Suppressor macrophage treated with lipopolysaccharide for 1 hour (primary cell): ENCODE measurements at regions not wholly inside any gene's neighbourhood (a gene's known extent, or its start where the extent isn't known, plus 50 kb on each side); places are given as distances from the start of the nearest gene placed in this dataset.
"Not testable (repeated sequence)": the region's sequence is repeated elsewhere in the genome, so short reads cannot be mapped to it uniquely, and the experiment has no call there.

Experiments used
- DNase-seq, 3 donors: peaks; one replicate each; pipeline ENCODE4 v3.0.0-alpha.2; 2020 to 2022

- no peak for DNase-seq
Measured at GRCh38 chr4:164215113-164215741, 538.7 kb upstream of the SMIM31 start.

- no peak for DNase-seq
Measured at GRCh38 chr4:164221631-164222030, 532.3 kb upstream of the SMIM31 start.

- no peak for DNase-seq
Measured at GRCh38 chr4:164224871-164225270, 529.1 kb upstream of the SMIM31 start.

- DNase-seq: no peak
Measured at GRCh38 chr4:164229255-164229654, 524.7 kb upstream of the SMIM31 start.

- DNase-seq: no peak
Measured at GRCh38 chr4:164239433-164239832, 514.5 kb upstream of the SMIM31 start.

- no peak for DNase-seq
Measured at GRCh38 chr4:164239976-164240375, 514.0 kb upstream of the SMIM31 start.

- no peak for DNase-seq
Measured at GRCh38 chr4:164251257-164251656, 502.7 kb upstream of the SMIM31 start.

- DNase-seq: no peak
Measured at GRCh38 chr4:164252286-164252685, 501.6 kb upstream of the SMIM31 start.

- no peak for DNase-seq
Measured at GRCh38 chr4:164261831-164262230, 492.1 kb upstream of the SMIM31 start.

GRCh38 chr4:164262508-164262907 lies 491.4 kb upstream of the SMIM31 start:
- DNase-seq: not testable (repeated sequence)

GRCh38 chr4:164277414-164277813 lies 476.5 kb upstream of the SMIM31 start:
- not testable (repeated sequence) for DNase-seq

GRCh38 chr4:164287173-164287572 lies 466.8 kb upstream of the SMIM31 start:
- DNase-seq: no peak

- DNase-seq: no peak
Measured at GRCh38 chr4:164288578-164288977, 465.4 kb upstream of the SMIM31 start.

- DNase-seq: no peak
Measured at GRCh38 chr4:164293203-164293602, 460.7 kb upstream of the SMIM31 start.

GRCh38 chr4:164293743-164294142 lies 460.2 kb upstream of the SMIM31 start:
- DNase-seq: no peak

GRCh38 chr4:164301430-164301829 lies 452.5 kb upstream of the SMIM31 start:
- no peak for DNase-seq

GRCh38 chr4:164304101-164304639 lies 449.8 kb upstream of the SMIM31 start:
- no peak for DNase-seq

GRCh38 chr4:164304861-164305260 lies 449.1 kb upstream of the SMIM31 start:
- no peak for DNase-seq

GRCh38 chr4:164307262-164307661 lies 446.7 kb upstream of the SMIM31 start:
- DNase-seq: no peak

- no peak for DNase-seq
Measured at GRCh38 chr4:164312671-164313070, 441.3 kb upstream of the SMIM31 start.

- no peak for DNase-seq
Measured at GRCh38 chr4:164313853-164314252, 440.1 kb upstream of the SMIM31 start.

GRCh38 chr4:164318350-164318749 lies 435.6 kb upstream of the SMIM31 start:
- DNase-seq: no peak

- no peak for DNase-seq
Measured at GRCh38 chr4:164319688-164320087, 434.2 kb upstream of the SMIM31 start.

GRCh38 chr4:164320847-164321246 lies 433.1 kb upstream of the SMIM31 start:
- no peak for DNase-seq

GRCh38 chr4:164326056-164326455 lies 427.9 kb upstream of the SMIM31 start:
- no peak for DNase-seq
